ENCODE measurements at regions not wholly inside any gene's neighbourhood (a gene's known extent, or its start where the extent isn't known, plus 50 kb on each side); places are given as distances from the start of the nearest gene placed in this dataset.
A peak's percentile ranks its signal among the peaks of the same experiment; 100 is the strongest.

DNA sequence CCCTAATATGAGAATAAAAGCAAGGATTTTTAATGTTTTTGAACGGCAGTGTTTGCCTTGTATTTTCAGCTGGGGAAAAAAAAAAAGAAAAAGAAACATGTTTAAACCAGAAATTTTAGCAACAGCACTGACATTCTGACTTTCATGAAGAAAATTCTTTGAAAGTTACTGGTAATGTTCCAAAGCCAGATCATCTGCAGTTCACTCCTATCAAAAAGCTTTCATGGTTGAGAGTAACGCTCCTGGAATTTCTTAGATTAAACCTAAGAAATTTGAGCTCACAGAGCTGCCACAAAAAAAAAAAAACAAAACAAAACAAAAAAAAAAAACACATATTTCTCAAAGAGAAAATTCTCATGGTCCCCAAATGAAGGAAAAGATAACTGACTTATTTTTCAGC lies 1106.7 kb downstream of the EFNB2 start:
- intact Hi-C loops (cut with micrococcal nuclease): no loop called here
- H3K27ac ChIP-seq (ENCODE audit: low read length): no peak overlapping the region
- H3K4me3 ChIP-seq (ENCODE audit: low read length): no peak overlapping the region
- ChIA-PET POLR2A (ENCODE audit: unreplicated experiment) (interaction anchor here (0.7 kb wide), 1 partner anchor 159 kb away, joined by 4 read pairs; no protein-coding TSS in a partner anchor), CTCF (no interaction called here)
- TF ChIP-seq, protein P1, sequence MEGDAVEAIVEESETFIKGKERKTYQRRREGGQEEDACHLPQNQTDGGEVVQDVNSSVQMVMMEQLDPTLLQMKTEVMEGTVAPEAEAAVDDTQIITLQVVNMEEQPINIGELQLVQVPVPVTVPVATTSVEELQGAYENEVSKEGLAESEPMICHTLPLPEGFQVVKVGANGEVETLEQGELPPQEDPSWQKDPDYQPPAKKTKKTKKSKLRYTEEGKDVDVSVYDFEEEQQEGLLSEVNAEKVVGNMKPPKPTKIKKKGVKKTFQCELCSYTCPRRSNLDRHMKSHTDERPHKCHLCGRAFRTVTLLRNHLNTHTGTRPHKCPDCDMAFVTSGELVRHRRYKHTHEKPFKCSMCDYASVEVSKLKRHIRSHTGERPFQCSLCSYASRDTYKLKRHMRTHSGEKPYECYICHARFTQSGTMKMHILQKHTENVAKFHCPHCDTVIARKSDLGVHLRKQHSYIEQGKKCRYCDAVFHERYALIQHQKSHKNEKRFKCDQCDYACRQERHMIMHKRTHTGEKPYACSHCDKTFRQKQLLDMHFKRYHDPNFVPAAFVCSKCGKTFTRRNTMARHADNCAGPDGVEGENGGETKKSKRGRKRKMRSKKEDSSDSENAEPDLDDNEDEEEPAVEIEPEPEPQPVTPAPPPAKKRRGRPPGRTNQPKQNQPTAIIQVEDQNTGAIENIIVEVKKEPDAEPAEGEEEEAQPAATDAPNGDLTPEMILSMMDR (conservative IDR thresholded peaks at IDR 0.05; ENCODE audit: low read depth, low read length): no peak
- TF ChIP-seq EZH2phosphoT487 (IDR thresholded peaks at IDR 0.05; ENCODE audit: borderline replicate concordance, low read length) (no peak), EZH2 (IDR thresholded peaks at IDR 0.05; ENCODE audit: low read length, unreplicated experiment) (no peak)
- no peak overlapping the region for H3K9ac ChIP-seq (ENCODE audit: low read length)
- no peaks in the 10 kb centered on the region for H3K9me3 ChIP-seq (ENCODE audit: low read length)
- ATAC-seq (no peak), DNase-seq (no peak)
- 0 out of 2 replicates have a peak overlapping the region, but pooled peaks have one; percentile 18 for H2AFZ ChIP-seq (ENCODE audit: low read length)
- H3K27me3 ChIP-seq (ENCODE audit: low read length): no peaks in the 10 kb centered on the region
- no peaks in the 10 kb centered on the region for H4K20me1 ChIP-seq (ENCODE audit: low read length)
- no peak overlapping the region for H3K4me2 ChIP-seq (ENCODE audit: low read length)
- BruUV-seq (replicated peaks): no TSS peak
- H3K36me3 ChIP-seq (ENCODE audit: low read depth, low read length): no peaks in the 10 kb centered on the region
- no peaks in the 10 kb centered on the region for H3K9me2 ChIP-seq (replicated peaks; ENCODE audit: low read length)
- H3F3A ChIP-seq (ENCODE audit: low read length, unreplicated experiment): no peaks in the 10 kb centered on the region
- H3K79me2 ChIP-seq (ENCODE audit: low read length): no peaks in the 10 kb centered on the region
- no peaks in the 10 kb centered on the region for H3K4me1 ChIP-seq (ENCODE audit: insufficient read depth, low read length)

- Histone ChIP-seq H3K4me1 (ENCODE audit: insufficient read depth, low read length) (no peaks in the 10 kb centered on the region), H2AFZ (ENCODE audit: low read length) (no peak overlapping the region), H4K20me1 (ENCODE audit: low read length) (no peaks in the 10 kb centered on the region), H3K36me3 (ENCODE audit: low read depth, low read length) (no peaks in the 10 kb centered on the region), H3K79me2 (ENCODE audit: low read length) (no peaks in the 10 kb centered on the region), H3K9ac (ENCODE audit: low read length) (no peak overlapping the region), H3K9me2 (replicated peaks; ENCODE audit: low read length) (no peaks in the 10 kb centered on the region), H3K4me2 (ENCODE audit: low read length) (no peak overlapping the region), H3F3A (ENCODE audit: low read length, unreplicated experiment) (no peaks in the 10 kb centered on the region), H3K27ac (ENCODE audit: low read length) (no peak overlapping the region), H3K27me3 (ENCODE audit: low read length) (no peaks in the 10 kb centered on the region), H3K9me3 (ENCODE audit: low read length) (no peaks in the 10 kb centered on the region), H3K4me3 (ENCODE audit: low read length) (no peak overlapping the region)
- intact Hi-C loops (cut with micrococcal nuclease): no loop called here
- ATAC-seq: no peak
- ChIA-PET POLR2A (ENCODE audit: unreplicated experiment) (no interaction called here), CTCF (no interaction called here)
- DNase-seq: no peak
- no TSS peak for BruUV-seq (replicated peaks)
- TF ChIP-seq, protein P1 (conservative IDR thresholded peaks at IDR 0.05; ENCODE audit: low read depth, low read length): no peak
- TF ChIP-seq EZH2 (IDR thresholded peaks at IDR 0.05; ENCODE audit: low read length, unreplicated experiment) (no peak), EZH2phosphoT487 (IDR thresholded peaks at IDR 0.05; ENCODE audit: borderline replicate concordance, low read length) (no peak)
Observed at GRCh38 chr13:105426441-105426840, 1109.0 kb downstream of the EFNB2 start.

DNA sequence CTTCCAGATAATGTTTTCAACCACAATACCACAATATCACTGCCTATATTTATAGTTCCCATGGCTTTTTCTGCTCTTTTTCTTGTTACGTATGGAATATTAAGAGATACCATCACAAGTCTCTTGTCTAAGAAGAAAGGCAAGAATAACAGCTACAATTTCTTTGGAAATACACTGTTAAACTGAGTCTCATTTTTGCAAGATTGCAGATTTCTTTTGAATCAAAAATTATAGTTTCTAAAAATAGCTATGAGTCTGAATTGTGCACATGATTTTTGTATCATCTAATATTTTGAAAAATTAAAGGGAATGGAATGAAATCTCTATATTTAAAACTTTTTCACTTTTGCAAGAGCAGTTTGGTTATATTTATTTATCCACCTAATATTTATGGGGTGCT lies 1120.8 kb downstream of the EFNB2 start:
- Histone ChIP-seq H3F3A (ENCODE audit: low read length, unreplicated experiment) (no peaks in the 10 kb centered on the region), H3K9me3 (ENCODE audit: low read length) (no peaks in the 10 kb centered on the region), H3K9ac (ENCODE audit: low read length) (no peak overlapping the region), H3K79me2 (ENCODE audit: low read length) (no peaks in the 10 kb centered on the region), H3K27me3 (ENCODE audit: low read length) (no peaks in the 10 kb centered on the region), H3K27ac (ENCODE audit: low read length) (no peak overlapping the region), H3K36me3 (ENCODE audit: low read depth, low read length) (no peaks in the 10 kb centered on the region), H3K4me1 (ENCODE audit: insufficient read depth, low read length) (no peaks in the 10 kb centered on the region), H3K4me2 (ENCODE audit: low read length) (no peak overlapping the region), H3K9me2 (replicated peaks; ENCODE audit: low read length) (no peaks in the 10 kb centered on the region), H2AFZ (ENCODE audit: low read length) (no peak overlapping the region), H3K4me3 (ENCODE audit: low read length) (no peak overlapping the region), H4K20me1 (ENCODE audit: low read length) (no peaks in the 10 kb centered on the region)
- TF ChIP-seq EZH2phosphoT487 (IDR thresholded peaks at IDR 0.05; ENCODE audit: borderline replicate concordance, low read length): no peak
- TF ChIP-seq, protein P1 (conservative IDR thresholded peaks at IDR 0.05; ENCODE audit: low read depth, low read length): no peak
- TF ChIP-seq EZH2 (IDR thresholded peaks at IDR 0.05; ENCODE audit: low read length, unreplicated experiment): no peak
- ChIA-PET POLR2A (ENCODE audit: unreplicated experiment) (no interaction called here), CTCF (no interaction called here)
- intact Hi-C loops (cut with micrococcal nuclease): no loop called here
- no peak for DNase-seq
- BruUV-seq (replicated peaks): no TSS peak
- no peak for ATAC-seq
